Activated naive CD4-positive, alpha-beta T cell treated with Interleukin-2 at 50 U/mL for 16 hours (primary cell): ENCODE measurements at regions not wholly inside any gene's neighbourhood (a gene's known extent, or its start where the extent isn't known, plus 50 kb on each side); places are given as distances from the start of the nearest gene placed in this dataset.
"Not testable (repeated sequence)": the region's sequence is repeated elsewhere in the genome, so short reads cannot be mapped to it uniquely, and the experiment has no call there.

Source experiments
- DNase-seq: peaks from one replicate; pipeline ENCODE4 v3.0.0-alpha.2; 2020

GRCh38 chr6:139965393-139965792, 590.9 kb upstream of the CITED2 start:
- DNase-seq: no peak

GRCh38 chr6:139964737-139965136, 590.3 kb upstream of the CITED2 start:
- no peak for DNase-seq

DNA sequence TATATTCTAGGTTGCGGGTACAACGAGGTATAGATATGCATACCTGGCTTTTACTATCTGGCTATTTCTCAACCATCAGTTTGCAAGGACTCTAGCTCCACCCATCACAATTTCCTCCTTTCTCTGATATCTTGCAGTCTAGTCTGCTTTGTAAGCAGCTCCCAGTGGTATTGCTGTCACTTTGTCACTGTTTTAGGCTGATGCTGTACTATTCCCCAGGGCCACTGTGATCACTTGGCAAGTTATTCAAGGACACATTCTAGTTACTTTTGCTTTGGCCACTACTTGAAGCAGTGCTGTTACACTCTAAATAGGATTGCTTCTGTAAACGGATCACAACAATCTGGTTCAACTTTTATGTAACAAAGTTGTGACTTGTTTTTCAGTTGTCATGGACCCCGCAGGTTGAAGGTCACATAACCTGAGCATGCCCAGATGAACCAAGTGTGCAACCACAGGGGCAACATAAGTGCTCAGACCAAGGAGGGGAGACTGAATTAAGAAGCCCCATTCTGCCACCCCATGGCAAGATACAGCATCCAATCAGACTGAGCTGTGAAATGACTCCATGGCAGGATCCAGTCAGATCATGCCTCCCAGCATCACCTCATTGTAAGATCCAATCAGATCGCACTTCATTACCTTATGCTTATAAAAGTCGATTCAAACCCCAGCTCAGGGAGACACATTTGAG, 588.4 kb upstream of the CITED2 start:
- DNase-seq: no peak

DNA sequence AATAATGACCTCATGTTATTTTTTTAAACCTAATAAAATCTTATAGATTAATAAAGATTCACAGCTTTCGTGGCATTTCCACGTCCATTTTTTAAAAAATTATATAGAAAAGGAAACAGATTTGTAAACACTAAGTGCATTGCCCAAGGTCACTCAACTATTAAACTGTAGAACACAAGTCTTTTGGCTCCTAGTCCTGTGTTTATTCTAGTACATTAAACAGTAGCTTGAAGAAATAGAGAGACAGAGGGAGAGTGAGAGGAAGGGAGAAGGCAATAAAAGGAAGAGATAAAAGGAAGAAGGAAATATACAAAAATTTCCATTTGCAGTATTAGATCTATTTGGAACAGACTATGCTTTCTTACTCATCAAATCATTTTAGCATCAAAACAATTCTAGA, 586.7 kb upstream of the CITED2 start:
- no peak for DNase-seq

GRCh38 chr6:139960671-139961070, 586.2 kb upstream of the CITED2 start:
- no peak for DNase-seq

DNA sequence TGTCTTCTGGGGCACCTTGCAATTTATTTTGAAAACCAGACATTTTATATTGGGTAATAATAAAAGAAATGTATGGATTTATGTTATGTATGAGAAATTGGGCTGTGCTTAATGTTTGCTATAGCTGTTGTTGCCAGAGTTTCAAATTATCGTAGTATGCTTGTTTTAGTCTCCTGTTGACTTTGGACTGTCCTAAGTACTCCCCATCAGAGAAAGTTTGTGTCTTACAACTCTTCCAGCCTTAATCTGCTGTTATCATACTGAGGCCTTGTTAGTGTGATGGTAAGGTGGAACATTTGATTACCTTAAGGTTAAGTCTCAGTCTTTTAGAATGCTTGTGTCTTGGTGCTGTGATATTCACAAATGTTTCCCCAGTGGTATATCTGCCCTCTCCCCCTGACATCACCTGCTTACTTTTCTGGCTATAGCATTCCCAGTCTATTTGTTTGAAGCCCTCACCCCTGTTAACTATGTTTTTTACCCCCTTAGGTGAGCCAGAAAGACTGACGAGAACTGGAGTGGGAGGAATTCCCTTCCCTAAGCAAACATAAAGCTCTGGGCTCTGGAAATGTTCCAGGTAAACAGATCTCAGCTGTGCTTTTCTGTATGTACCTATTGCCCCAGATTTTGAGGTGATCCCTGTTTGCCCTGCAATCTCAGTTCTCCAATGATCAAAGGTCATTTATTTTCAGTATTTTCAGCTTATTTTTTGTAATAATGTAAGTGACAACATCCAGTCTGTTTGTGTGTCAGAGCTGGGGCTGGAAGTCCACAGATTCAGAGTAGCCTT, 581.1 kb upstream of the CITED2 start:
- DNase-seq: no peak

DNA sequence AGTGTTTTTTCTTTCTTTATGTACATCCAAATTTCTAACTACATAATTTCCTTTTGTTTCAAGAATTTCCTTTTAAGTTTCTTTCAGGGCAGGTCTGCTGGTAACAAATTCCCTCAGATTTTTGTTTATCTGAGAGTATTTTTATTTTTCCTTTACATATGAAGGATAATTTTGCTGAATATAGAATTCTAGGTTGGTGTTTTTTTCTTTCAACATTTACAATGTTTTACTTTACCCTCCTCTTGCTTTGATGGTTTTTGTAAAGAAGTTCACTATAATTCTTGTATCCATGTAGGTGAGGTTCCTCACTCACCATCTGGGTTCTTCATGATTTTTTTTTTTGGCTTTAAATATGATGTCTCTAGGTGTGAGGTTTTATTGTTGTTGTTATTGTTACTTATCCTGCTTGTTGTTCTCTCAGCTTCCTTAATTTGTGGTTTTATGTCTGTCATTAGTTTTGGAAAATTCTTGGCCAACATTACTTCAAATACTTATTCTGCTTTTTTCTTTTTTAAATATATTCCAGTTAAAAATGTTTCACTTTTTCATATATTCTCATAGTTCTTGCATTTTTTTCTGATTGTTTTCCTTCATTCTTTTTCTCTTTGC, 580.1 kb upstream of the CITED2 start:
- no peak for DNase-seq

DNA sequence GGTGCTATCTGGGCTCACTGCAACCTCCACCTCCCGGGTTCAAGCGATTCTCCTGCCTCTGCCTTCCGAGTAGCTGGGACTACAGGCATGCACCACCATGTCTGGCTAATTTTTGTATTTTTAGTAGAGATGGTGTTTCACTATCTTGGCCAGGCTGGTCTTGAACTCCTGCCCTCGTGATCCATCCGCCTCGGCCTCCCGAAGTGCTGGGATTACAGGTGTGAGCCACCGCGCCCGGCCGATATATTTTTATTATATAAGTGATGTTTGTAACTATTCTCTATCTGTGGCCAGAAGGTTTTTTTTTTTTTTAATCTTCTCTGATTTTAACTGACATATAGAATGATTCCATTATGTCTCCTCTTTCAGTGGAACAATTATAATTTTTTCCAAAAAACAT, 579.3 kb upstream of the CITED2 start:
- DNase-seq: not testable (repeated sequence)

DNA sequence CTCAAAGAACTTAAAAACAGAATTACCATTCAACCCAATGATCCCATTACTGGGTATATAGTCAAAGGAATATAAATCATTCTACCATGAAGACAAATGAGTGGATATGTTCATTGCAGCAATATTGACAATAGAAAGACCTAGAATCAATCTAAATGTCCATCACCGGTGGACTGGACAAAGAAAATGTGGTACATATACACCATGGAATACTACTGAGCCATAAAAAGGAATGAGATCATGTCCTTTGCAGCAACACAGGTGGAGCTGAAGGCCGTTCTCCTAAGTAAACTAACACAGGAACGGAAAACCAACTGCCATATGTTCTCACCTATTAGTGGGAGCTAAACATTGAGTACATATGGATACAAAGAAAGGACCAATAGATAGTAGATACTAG, 576.7 kb upstream of the CITED2 start:
- DNase-seq: no peak

DNA sequence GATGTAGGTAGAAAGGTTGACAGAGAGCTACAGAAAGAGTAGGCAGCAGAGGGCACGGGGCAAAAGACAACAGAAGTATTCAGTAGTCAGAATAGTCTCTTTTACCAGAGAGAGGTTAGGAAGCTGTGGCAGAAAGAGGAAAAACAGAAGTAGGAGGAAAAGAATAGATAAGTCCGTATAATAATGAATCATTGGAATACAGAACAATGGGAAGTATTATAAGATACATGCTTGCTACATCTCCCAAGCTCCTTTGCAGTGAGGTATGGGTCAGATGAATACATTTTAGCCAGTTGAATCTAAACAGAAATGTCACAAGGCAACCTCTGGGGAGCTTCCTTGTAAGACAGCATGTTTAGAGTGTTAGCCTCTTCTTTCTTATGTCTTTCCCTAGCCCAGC, 570.5 kb upstream of the CITED2 start:
- DNase-seq: no peak

DNA sequence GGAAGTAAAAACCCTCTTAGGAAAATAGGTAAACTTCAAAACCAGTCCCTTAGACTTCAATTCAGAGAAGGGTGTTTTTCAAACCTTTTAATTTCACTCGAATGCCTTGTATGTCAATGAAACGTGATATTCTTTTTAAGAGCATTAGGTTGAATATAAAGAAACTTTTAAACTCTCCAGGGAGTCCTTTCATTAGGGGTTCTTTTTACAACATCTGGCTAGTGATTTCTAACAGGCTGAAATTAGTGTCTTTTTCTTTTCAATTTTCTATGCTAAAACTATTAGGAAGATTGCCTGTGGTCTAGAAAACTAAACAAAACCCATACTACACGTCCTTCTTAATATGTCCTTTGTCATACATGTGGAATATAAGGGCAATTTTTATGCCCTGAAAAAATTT, 569.7 kb upstream of the CITED2 start:
- DNase-seq: no peak

- DNase-seq: no peak
These were observed 568.9 kb upstream of the CITED2 start for GRCh38 chr6:139943391-139943790.

DNA sequence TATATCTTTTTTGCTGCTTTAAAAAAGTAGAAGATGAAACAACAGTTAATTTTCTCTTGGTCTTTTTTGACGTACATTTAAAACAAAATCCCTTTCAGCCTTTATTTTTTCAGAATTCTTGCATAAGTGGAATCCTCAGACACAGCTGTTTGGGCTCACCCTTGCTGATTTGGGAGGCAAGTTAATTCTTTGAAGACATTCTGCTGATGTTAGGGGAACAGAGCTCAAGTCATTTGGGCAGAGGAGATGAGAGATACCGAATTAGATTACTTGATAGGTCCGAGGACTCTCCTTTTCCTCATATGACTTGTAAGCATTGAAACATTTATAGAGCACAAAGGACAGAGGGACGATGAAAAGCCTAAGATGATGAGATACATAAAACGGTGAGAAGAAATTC, 567.9 kb upstream of the CITED2 start:
- no peak for DNase-seq

- no peak for DNase-seq
These were observed 567.4 kb upstream of the CITED2 start for GRCh38 chr6:139941826-139942225.

DNA sequence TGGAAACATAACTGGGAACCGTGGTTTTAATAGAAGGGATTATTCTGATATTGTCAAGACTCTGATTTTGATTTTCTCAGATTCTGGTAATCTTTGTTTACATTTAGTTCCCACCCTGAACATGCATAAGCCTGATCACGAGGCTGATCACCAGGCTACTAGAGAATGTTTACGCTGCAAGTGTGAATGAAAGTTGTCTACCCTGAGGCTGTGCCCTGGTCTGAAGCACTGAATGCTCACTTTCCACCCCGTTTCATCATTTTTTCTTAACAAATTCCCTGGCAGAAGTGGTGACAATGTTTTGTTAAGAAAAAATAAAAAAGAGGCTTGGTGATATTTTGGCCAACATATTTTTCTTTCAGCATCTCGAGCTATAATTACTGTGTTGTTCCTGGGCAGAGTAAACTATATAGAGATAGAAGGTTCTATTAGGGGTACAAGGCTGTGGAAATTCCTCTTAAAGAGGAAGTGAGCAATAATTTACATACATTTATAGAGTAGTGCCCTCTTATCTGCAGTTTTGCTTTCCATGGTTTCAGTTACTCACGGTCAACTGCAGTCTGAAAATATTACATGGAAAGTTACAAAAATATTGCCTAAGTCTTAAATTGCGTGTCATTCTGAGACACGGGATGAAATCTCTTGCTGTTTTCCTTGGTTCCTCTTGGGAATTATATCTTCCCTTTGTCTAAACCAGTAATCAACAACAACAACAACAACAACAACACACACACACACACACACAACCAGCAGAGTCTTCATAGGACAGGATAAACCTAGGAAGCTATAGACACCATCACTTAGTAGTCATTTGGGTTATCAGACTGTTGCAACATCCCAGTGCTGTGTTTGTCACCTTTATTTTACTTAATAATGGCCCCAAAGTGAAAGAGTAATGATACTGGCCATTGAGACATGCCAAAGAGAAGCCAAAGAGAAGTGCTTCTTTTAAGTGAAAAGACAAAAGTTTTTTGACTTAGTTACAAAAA, 566.6 kb upstream of the CITED2 start:
- no peak for DNase-seq

- no peak for DNase-seq
These were observed 564.9 kb upstream of the CITED2 start for GRCh38 chr6:139939189-139939979.

- DNase-seq: no peak
These were observed 558.2 kb upstream of the CITED2 start for GRCh38 chr6:139932671-139933070.

- no peak for DNase-seq
These were observed 557.3 kb upstream of the CITED2 start for GRCh38 chr6:139931747-139932146.

- no peak for DNase-seq
These were observed 553.4 kb upstream of the CITED2 start for GRCh38 chr6:139927742-139928305.

- no peak for DNase-seq
These were observed 552.8 kb upstream of the CITED2 start for GRCh38 chr6:139927236-139927635.

DNA sequence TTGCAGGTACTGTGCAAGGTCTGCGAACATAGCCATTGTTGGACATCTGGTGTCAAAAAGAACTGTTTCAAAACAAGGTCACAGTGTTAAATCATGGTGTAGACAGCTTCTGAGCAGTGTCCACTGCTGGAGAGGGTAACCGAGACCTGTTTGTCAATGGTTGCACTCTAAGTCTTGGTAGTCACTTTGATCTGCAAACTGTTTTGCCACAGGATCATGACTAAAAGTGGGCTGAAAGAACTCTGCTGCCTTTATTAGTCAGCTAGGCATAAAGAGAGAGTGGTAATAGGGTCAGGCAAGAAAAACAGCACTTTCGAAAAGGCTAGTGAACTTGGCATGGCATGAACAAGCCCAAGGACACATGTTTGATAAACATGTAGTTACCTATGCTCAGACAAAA, 552.3 kb upstream of the CITED2 start:
- DNase-seq: no peak
